Left colon (tissue), 2 donors: ENCODE measurements at regions not wholly inside any gene's neighbourhood (a gene's known extent, or its start where the extent isn't known, plus 50 kb on each side); places are given as distances from the start of the nearest gene placed in this dataset.
"Not testable (repeated sequence)": the region's sequence is repeated elsewhere in the genome, so short reads cannot be mapped to it uniquely, and the experiment has no call there.

Experiments used
- ATAC-seq: fragments of 200-7000 bp; cut with Tn5 transposase; one replicate; pipeline ENCODE4 v1.9.1; 2020; ENCODE audit warnings: mild to moderate bottlenecking, moderate library complexity
- DNase-seq, 2 donors: peaks; one replicate each; pipeline ENCODE4 v3.0.0-alpha.2; 2020
- intact Hi-C, 2 donors: fragments of 100-400 bp; cut with DNase I in 1 of 2; cut with micrococcal nuclease in 1 of 2; formaldehyde crosslinking; loops; one replicate each; pipeline versions ENCODE4 v1.11.2 to v1.14.0; 2022; cut with DNase I, micrococcal nuclease
- donor health status: DM: no; HTN: no; CAD: no.
- donor health status: DM: yes; HTN: yes; CAD: no.

DNA sequence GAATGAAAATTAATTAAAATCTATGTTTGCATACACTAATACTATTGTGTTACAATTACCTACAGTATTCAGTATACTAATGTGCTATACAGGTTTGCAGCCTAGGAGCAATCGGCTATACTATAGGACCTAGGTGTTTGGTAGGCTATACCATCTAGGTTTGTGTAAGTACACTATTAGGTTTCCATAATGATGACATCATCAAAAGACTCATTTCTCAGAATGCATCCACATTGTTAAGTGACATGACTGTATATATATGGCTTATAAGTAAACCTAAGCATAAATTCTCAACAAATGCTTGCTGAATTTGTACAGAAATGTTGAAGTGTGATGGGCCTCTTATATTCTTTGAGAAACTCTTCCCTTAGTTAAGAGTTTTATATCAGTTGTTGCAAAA lies 206.5 kb upstream of the ZWINT start:
- intact Hi-C loops: no loop called here
- ATAC-seq (no peak), DNase-seq (no peak)

- ATAC-seq (no peak), DNase-seq (no peak)
- intact Hi-C loops: no loop called here
These were observed 200.3 kb upstream of the ZWINT start for GRCh38 chr10:56561336-56561735.

GRCh38 chr10:56551037-56551436 lies 190.0 kb upstream of the ZWINT start:
- intact Hi-C loops: no loop called here
- no peak for DNase-seq
- ATAC-seq: no peak

GRCh38 chr10:56547163-56547562 lies 186.1 kb upstream of the ZWINT start:
- ATAC-seq (no peak), DNase-seq (no peak)
- intact Hi-C loops: no loop called here

GRCh38 chr10:56537984-56538383 lies 176.9 kb upstream of the ZWINT start:
- ATAC-seq (no peak), DNase-seq (no peak)
- intact Hi-C loops: no loop called here

DNA sequence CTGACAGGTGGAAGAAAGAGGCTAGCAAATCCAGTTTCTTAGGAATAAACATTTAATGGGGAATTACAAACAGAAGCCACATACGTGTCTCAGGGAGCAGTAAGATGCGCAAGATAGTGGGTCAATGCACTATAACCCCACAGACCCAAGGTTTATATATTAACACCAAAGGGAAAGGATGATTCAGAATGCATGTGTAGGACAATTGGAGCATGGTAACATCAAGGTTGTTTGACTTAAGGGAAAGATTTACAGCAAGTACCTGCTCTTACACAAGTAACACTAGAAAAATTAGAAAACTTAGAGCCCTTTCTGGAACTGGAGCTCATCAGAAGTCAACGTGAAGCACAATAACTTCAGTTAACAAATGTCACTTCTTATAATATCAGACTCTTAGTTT lies 161.1 kb upstream of the ZWINT start:
- intact Hi-C loops: no loop called here
- DNase-seq (no peak), ATAC-seq (no peak)

GRCh38 chr10:56508562-56508961 lies 147.5 kb upstream of the ZWINT start:
- ATAC-seq (no peak), DNase-seq (no peak)
- intact Hi-C loops: no loop called here

DNA sequence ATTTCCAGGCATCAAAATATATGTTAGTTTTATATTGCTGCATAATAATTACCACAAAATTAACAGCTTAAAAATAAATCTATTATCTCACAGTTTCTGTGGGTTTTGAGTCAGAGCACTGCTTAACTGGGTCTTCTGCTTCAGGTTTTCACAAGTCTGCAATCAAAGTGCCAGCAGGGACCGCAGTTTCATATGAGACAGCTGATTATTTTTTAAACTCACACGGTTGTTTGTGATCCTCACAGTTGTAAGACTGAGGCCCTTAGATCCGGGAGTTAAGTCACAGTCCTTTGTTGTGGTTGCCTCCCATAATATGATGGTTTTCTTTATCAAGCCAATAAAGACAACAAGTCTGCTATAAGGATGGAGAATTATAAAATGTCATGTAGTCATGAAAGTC lies 146.0 kb upstream of the ZWINT start:
- DNase-seq: no peak
- intact Hi-C loops: no loop called here
- ATAC-seq: no peak

DNA sequence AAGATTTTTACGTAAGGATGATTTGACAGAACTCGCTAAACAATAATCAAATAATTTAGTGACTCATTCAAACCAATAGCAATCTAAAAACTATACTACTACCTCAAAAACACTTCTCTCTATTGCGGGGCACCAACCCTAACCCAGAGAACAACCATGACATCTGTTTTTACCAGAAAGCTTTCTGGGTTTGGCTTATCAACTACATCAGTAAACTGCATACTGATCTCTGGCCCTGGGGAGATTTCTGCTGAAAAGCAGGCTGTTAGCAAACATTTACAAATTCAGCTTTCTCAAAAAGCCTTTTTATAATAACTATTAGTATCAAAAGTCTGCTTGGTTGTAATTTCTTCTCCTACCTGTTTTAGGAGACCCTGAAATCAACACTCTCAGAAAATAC lies 144.5 kb upstream of the ZWINT start:
- ATAC-seq: no peak
- intact Hi-C loops: no loop called here

DNA sequence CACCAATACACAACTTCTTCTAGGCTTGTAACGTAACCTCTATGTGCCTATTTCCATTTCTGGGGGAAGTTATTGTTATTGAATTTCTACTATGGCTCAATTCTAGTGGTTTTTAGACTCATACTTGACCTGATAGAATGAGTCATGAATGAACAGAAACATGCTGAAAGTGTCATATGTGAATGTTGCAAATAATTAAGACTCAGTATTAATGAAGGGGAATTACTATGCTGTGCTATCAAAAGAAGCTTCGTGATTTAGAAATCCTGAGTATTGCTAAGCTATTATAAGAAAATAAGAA lies 135.1 kb upstream of the ZWINT start:
- intact Hi-C loops: no loop called here
- ATAC-seq (no peak), DNase-seq (no peak)

More for the DNA sequence above, 144.5 kb upstream of the ZWINT start:
- DNase-seq: no peak

- DNase-seq (no peak), ATAC-seq (no peak)
- intact Hi-C loops: no loop called here
These were observed 126.7 kb upstream of the ZWINT start for GRCh38 chr10:56487746-56488145.

GRCh38 chr10:56481521-56482091 lies 120.5 kb upstream of the ZWINT start:
- ATAC-seq (no peak), DNase-seq (no peak)
- intact Hi-C loops: no loop called here

DNA sequence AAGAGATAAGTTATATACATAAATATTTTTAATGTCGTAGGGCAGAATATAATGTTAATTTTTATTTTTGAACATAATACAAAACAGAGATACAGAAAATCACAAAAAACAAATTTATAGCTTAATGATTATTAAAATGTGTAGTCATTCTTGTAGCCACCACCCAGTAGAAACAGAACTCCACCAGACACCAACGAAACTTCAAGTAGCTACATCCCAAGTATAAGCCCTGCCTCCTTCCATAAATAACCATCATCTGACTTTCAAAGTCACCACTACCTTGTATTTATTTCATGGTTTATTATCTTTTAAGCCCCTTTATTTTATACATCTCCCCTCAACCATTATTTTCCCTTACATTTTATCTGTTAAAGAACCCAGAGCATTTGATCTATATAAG lies 111.9 kb upstream of the ZWINT start:
- intact Hi-C loops: no loop called here
- DNase-seq: no peak
- no peak for ATAC-seq

GRCh38 chr10:56470701-56471100 lies 109.6 kb upstream of the ZWINT start:
- intact Hi-C loops: no loop called here
- no peak for DNase-seq
- ATAC-seq: no peak

GRCh38 chr10:56469482-56469881 lies 108.4 kb upstream of the ZWINT start:
- intact Hi-C loops: no loop called here
- ATAC-seq: no peak
- no peak for DNase-seq

DNA sequence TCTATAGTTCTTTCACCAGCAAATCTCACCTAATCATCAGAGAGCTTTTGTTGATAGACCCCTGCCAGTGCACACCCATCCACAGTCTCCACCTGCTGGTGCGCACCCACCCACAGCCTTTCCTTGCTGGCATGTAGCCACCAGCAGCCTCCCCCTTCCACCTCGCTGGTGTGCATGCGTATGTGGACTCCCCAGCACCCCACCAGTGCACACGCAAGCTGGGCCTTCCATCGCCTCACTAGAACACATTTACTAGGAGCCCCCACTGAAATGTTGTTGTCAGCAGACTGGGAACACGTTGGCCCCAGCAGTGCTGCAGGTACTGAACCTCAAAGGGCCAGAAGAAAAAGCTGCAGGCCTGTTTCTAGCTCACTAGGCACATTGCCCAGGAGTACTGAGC lies 104.9 kb upstream of the ZWINT start:
- intact Hi-C loops: no loop called here
- DNase-seq (no peak), ATAC-seq (no peak)

GRCh38 chr10:56449770-56450169 lies 88.7 kb upstream of the ZWINT start:
- ATAC-seq (no peak), DNase-seq (no peak)
- intact Hi-C loops: no loop called here

GRCh38 chr10:56447613-56448012 lies 86.6 kb upstream of the ZWINT start:
- ATAC-seq, DNase-seq, intact Hi-C loops: not testable (repeated sequence)

DNA sequence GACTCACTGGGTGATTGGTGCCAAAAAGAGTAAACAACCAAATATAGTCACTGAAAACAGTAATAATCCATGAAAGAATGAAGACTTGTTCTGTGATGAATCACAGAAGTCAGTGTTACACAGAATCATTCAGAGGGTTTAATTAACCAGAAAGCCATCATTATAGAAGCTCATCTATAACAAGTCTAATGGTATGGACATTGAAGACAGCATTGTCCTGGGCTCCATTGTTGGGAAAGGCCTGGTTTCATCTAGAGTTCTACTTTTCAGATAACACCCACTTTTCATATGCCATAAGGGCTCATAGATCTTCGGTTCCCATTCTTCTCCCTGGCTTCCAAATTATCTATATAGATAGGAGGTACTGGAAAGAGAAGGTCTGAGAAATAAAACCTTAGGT lies 80.3 kb upstream of the ZWINT start:
- ATAC-seq, intact Hi-C loops, DNase-seq: not testable (repeated sequence)
